OCI-LY7 (cell line): ENCODE measurements at regions not wholly inside any gene's neighbourhood (a gene's known extent, or its start where the extent isn't known, plus 50 kb on each side); places are given as distances from the start of the nearest gene placed in this dataset.

Experiments used
- CTCF ChIP-seq: fragments of 200-600 bp; sonication (generic); conservative IDR thresholded peaks from 2 replicates; pipeline ENCODE4 v1.5.1; 2014; ENCODE audit warnings: mild to moderate bottlenecking, antibody characterized with exemption, low read length, moderate library complexity, mixed read lengths
- EZH2phosphoT487 ChIP-seq: fragments of 200-600 bp; sonication (generic); IDR thresholded peaks from 2 replicates; pipeline ENCODE4 v1.6.1; 2018; ENCODE audit warnings: low read depth, borderline replicate concordance, mild to moderate bottlenecking, mixed run types, antibody characterized with exemption, low read length, moderate library complexity, mixed read lengths

GRCh38 chr6:167767715-167768107 lies 59.0 kb upstream of the AFDN start:
- TF ChIP-seq CTCF (no peak), EZH2phosphoT487 (no peak)
